ENCODE measurements at regions not wholly inside any gene's neighbourhood (a gene's known extent, or its start where the extent isn't known, plus 50 kb on each side); places are given as distances from the start of the nearest gene placed in this dataset.

GRCh38 chr12:126337556-126338441, 1272.6 kb downstream of the AACS start:
- TF ChIP-seq CEBPB (IDR thresholded peaks at IDR 0.05) (no peak), REST (IDR thresholded peaks at IDR 0.05; ENCODE audit: low read depth) (no peak)
